G401.6 (cell line): ENCODE measurements at regions not wholly inside any gene's neighbourhood (a gene's known extent, or its start where the extent isn't known, plus 50 kb on each side); places are given as distances from the start of the nearest gene placed in this dataset.

Experiments
- FAIRE-seq: peaks from 2 replicates; lab custom pipeline; 2012; peaks lifted over from hg19 to GRCh38; lab: Jason Lieb, UNC

DNA sequence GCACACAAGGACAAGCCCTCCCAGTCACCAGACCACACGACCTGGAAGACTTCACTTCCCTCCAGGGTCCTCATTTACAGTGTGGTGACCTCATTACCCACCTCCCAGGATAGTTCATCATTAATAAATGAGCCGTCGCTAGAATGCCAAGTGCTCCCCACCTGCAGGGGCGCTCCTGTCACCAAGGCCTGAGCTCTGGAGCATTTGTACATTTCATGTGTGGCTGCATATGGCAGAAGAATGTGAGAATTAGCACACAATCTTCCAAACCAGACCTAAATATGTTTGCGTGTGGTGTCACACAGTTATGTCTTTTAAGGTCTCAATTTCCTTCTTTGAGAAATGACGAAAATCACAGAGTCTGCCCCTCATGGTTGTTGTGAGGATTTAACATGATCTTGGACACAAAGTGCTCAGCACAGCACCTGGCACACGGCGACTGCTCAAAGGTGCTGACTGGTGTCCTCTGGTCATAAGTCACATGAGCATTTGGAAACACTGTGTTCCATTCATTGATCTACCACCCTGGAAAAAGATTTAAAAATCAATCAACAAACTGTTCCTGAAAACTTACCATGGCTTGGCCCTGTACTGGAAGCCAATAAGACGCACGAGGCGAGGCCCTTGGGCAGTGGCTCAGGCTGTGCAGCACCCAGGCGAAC is 150.6 kb upstream of the SPACA7 start:
- FAIRE-seq: no peak

DNA sequence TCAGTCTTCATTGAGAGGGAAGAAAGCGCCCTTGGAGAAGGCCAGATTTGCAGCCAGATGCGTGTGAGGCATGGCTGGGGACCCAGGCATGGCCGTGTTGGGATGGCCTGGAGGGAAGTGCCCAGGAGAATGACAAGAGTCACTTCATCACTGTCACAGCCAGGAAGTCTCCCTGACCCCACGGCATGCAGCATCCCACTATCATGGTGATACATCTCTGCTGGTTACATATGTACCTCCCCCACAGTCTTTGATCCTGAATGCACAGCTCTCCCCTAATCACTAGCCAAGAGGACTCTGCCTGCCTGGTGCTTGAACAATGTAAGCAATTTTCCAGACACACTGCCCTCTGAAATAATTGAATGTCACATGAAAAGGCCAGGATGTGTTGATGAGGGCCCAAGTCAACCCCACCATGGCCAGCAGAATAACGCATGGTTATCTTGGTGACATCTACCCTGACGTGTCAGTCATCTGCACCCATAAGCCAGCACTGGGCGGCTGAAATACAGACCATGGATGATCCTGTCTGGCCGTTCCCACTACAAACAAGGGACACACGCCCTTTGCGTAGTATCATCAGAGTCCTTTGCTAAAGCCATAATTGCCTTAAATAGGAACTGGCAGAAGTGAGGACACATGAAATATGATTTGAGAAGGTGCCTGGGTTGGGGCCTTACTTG is 149.7 kb upstream of the SPACA7 start:
- FAIRE-seq: no peak

DNA sequence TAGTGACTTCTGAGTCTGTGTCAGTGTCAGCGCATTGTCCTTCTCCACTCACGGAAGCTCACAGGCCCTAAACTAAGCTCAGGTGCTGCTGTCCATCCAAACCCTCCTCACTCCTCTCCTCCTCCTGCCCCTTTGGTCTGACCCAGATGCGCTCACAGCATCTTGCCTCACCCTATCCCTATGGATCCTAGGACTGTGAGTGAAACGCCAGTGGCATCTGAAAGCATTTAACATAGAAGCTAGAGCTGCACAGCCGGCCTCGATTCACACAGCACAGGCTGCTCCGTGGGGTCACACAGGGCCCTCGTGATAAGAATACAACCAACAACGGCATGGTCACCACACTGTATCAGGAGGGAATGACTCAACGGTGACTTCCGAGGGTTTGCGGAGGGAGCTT is 149.1 kb upstream of the SPACA7 start:
- FAIRE-seq: no peak

DNA sequence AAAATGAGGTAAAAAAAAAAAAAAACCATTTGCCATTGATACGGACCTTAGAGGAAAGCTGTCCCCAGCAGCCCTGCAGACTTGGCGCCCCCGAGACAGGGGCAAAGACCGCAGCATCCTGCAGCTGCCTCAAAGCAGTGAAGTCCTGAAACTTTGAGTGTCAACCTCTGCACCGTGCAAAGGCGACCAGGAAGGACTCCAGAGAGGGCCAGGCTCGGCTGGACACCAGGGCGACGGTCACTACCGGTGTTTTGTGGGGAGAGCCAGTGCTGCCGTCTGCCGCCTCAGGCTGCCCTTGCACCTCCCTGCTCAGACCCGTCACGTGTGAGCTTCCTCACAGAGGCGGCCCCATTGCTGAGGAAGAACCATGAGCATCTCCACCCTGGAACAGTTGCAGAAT is 146.7 kb upstream of the SPACA7 start:
- FAIRE-seq: no peak

DNA sequence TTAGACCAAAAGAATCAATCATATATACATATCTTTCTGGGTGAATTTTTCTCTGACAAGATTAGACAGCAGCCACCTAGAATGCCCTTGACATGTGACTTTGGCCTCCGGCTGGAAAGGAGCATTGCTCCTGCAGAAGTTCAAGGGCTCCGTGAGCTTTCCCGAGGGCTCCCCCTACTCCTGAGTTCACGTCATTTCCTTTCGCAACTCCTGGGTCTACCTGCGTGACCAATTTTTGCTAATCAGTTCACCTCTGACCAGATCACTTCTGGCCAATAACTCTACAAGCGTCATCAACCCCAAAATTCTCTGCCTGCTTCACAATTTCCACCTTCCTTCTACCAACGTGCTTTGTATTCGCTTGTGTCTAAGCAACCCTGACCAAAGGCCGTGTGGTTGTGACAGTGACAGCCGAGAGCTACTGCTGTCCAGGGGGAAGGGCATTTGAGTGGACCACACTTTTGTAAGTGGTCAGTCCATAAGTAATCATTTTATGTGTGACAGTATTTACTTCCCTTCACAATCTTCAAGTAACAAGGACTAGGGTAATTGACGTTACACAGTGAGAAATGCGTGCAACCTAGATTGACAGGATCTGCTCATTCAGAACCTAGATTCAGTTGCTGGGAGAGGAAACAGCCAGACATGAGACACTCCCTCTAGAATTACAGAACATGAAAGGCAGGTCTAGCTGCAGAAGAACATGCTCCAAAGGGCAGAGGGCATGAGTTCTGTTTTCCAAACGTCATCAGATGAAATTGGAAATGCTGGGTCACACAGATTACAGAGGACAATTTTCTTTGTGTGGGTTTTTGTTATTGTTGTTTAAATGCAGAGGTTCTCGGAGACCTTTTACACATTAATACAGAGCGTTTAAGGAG is 145.9 kb upstream of the SPACA7 start:
- FAIRE-seq: no peak

DNA sequence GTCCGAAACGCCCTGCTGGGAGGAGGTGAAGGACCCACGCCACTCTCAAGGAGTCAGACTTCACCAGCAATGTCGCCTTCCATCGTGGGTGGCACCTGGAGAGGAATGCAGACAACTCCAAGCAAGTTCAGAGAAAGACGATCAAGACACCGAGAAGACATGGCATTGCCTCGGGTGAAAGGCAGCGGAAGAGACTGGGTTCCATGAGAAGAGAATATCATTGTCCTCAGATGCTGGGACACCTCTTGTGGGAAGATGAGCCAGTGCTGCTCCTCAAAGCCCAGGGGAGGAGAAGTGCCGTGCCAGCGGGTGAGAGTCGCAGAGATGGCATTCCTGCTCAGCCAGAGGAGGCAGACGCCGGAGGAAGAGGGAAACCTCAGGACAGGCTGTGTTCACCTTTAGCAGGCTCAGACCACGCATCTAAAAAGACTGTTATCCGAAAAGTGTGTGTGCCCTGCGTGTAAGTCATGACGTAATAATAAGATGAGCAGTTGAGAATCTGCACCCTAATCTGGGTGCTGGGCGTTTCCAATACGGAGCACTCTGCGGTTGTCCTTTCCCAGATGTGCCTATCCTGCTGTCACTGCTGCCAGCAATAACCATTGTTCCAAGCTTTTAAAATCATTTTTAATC is 144.6 kb upstream of the SPACA7 start:
- FAIRE-seq: no peak

DNA sequence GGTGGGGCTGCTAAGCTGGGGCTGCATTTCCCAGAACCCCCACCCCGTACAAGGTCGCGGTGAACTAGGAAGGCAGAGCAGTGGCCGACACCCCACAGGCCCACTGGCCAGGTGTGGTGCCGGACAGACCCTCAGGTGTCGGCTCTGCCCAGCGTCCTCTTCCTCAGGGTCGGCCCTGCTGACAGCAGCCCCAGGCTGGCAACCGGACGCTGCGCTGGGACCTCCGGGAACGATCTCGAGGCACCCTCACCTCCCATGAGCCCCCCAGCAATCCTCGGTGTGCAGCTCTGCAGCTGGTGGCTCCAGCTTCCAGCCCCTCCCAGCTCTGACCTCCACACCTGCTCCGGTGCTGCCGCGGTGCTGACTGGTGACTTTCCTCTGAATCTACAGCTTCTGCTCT is 142.9 kb upstream of the SPACA7 start:
- FAIRE-seq: no peak

GRCh38 chr13:112233716-112234115 is 142.4 kb upstream of the SPACA7 start:
- FAIRE-seq: no peak

DNA sequence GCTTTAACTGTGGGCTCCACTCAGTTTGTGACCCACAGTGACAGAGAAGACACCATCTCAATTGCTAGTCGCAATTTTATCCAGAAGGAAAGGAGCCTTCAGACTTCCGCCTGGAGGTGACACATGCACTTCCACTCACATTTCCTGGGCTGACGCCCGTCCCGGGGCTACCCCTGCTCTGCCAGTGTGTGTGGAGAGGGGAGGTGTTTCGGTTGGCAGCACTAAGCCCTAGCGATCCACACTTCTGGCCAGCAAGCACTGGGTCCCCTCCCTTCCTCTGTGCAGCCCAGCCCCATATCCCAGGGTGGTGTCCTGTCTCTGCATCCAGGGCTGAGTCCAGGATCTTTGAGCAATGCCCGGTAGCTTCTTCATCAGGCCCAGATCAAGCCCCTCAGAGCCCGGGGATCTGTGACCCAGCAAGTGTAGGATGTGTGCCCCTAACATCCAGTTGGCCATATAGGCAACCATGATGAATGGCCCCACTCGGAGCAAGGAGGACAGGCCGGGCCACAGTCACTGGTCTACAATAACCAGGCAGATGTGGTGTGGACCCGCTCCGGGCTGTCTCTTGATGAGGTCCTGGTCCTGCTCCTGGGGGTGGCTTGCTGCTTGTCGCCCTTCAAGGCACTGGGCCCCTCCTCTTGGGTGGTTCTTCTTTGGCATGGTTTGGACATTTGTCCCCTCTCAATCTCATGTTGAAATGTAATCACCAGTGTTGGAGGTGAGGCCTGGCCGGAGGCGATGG is 141.9 kb upstream of the SPACA7 start:
- no peak for FAIRE-seq

DNA sequence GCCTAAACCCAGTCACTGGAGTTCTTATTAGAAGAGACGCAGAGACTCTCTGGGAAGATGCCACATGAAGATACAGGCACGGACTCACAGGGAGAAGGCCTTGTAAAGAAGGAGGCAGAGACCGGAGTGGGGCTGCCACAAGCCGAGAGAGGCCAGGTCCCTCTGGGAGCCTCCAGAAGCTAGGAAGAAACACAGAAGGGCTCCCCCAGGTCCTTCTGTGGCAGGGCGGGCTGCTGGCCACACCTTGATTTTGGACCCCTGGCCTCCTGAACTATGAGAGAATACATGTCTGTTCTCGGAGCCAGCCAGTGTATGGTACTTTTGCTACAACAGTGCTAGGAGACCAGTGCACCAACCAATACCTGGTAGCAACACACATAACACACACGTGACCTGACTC is 140.1 kb upstream of the SPACA7 start:
- no peak for FAIRE-seq

- FAIRE-seq: no peak
Measured at GRCh38 chr13:112236539-112237197, 139.5 kb upstream of the SPACA7 start.

DNA sequence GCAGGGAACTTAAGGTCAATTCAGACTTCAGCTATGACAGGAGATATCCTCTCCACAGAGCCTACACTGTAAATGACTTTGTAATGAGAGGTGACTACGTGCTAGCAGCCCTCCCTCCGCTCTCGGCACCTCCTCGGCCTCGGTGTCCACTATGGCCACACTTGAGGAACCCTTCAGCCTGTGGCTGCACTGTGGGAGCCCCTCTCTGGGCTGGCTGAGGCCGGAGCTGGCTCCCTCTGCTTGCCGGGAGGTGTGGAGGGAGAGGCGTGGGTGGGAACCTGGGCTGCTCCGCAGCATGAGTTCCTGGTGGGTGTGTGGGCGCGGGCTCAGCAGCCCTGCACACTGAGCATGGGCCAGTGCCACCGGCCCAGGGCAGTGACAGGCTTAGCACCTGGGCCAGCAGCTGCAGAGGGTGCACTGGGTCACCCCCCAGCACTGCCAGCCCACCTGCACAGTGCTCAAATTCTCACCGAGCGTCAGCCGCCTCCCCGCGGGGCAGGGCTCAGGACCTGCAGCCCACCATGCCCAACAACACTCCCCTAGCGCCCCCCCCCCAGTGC is 137.6 kb upstream of the SPACA7 start:
- FAIRE-seq: no peak

GRCh38 chr13:112240076-112240475 is 136.1 kb upstream of the SPACA7 start:
- FAIRE-seq: no peak

DNA sequence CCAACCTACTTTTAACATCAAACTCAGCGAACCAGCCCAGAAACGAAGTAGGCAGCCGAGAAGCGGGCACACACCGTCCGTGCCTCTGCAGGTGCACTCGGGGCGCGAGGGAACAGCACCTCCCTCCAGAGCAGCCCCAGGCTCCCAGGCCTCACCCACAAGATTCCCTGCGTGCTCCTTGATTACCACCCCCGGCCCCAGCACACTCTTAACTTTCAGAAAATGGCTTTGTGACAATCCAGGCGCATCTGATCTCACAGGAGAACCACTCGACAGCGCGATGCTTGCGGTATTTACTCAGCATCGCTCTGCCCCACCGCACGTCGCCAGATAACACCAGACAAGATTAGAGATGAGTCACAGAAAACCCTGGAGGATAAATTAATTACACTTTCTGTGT is 134.9 kb upstream of the SPACA7 start:
- no peak for FAIRE-seq

DNA sequence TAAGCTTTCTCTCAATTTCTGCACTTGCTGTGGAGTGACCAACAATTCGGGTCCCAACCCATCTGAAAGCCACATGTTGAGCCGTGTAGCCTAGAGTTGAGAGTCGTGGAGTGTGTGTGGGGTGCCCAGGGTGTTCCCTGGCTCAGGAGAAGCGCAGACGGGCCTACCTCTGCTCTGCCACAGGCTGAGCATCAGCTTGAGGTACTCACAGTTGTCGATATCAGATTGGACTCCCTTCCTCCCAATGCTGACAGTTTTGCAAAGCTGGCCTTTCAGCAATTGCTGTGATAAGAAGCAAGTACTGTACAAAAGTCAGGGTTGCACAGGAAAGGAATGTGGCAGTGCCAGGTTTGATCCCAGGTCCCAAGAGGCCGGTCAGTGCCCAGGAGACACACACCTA is 133.4 kb upstream of the SPACA7 start:
- no peak for FAIRE-seq

DNA sequence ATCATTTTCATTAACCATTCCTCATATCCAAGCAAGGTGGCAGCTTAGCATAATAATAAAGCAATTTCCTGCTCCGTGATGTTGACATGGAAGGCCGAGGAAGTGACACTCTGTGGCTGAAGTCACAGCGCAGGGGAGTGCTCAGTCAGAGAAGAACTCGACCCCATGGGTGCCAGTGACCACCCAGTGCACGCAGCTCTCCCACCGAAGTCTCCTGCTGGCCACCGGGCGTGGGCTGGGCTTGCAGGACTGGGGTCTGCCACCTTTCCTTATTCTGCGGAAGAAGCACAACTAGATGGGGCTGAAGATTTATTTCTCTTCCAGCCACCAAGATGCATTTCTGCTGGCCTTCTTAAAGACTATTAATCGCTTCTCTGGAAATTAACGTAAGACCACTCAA is 132.1 kb upstream of the SPACA7 start:
- FAIRE-seq: no peak

DNA sequence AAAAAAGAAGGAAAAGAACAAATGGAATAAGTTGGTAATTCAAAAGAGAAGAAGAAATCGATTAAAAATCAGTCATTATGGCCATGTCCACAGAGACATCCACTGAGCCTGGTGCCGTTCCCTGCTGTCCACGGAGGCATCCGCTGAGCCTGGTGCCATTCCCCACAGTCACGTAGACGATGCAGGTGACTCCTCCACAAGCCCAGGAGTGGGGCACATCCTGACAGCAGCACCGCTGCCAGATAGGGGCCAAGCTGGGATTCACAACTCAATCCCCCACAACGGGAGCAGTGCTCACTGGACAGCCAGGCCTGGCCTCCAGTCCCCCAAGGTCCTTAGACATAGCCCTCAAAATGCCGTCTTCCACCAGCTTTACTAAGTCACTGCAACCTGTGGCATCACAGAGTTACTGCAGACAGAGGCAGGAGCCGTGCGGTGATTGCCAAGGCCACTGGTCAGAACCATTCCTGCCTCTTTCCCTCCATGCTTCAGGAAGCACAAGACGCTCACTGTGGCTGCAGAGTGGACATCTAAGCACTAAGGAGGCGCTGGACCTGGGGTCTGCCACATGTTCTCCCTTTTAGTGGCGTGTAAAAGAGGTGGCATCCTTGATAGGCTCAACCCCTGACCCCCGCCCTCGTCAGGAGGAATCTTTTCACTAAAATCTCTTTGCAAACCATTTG is 131.5 kb upstream of the SPACA7 start:
- FAIRE-seq: no peak

DNA sequence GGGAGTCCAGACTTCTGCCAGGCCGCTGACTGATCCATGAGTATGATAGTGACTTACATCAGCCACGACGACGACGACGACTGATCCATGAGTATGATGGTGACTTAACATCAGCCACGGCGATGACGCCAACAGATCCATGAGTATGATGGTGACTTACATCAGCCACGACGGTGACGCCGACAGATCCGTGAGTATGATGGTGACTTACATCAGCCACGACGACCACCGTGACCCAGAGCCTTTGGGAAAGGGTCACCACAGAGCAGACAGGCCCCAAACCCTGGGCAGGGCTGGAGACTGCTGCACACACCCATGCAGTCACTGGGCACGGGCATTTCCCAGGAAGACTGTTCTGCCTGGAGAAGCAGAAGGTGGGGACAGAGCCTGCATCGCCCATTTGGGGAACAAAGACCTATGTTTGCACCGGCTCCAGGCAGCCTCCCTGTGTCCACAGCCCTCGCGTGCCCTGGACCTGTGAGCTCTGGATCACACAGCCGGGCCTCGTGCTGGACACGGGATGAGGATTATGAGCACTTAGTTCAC is 130.9 kb upstream of the SPACA7 start:
- no peak for FAIRE-seq

DNA sequence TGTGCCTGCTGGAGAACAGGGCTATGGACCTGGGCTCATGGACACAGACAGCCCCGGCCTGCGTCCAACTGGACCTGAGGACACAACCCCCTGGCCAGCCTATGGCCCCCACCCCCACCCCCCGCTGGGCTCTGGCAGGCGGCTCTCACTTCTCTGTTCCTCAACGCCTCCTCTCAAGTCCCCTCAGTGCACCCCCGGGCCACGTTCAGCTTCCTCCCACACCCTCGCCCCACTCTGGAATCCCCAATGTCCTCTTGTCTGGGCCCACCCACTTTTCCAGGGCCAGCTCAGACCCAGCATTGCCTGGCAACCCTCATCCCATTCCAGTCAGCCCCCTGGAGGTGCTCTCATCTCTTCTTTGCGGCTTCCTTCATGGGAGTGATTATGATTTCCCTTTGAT is 130.2 kb upstream of the SPACA7 start:
- FAIRE-seq: no peak

DNA sequence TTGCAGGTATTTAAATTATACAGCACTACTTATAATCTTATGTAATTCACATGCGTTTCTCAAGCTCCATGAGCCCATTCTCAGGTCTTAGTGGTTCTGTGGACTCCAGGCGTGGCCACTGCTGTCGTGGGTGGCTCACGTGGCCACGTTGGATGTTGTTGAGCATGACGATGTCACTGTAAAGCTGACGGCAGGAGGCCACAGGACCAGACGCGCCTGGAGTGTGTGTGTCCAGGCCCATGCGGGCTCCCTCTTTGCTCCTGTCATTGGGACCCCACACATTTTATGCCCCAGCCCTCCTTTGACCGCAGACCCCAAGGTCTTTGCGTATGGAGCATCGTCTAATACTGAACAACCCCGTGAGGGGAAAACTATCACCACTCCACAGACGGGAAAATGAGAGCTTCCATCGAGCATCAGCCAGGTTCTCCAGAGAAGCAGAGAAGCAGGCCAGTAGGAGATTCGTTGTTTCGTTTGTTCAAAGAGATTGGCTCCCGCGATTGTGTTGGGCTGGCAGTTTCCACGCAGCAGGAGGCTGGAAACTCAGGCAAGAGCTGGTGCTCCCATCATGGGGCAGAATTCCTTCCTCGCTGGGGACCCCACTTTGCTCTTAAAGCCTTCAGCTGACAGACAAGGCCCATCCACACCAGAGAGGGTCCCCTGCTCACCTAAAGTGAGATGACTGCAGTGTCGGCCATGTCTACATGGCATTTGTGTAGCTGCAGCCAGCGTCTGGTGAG is 129.3 kb upstream of the SPACA7 start:
- FAIRE-seq: no peak
